ENCODE measurements at regions not wholly inside any gene's neighbourhood (a gene's known extent, or its start where the extent isn't known, plus 50 kb on each side); places are given as distances from the start of the nearest gene placed in this dataset.

DNA sequence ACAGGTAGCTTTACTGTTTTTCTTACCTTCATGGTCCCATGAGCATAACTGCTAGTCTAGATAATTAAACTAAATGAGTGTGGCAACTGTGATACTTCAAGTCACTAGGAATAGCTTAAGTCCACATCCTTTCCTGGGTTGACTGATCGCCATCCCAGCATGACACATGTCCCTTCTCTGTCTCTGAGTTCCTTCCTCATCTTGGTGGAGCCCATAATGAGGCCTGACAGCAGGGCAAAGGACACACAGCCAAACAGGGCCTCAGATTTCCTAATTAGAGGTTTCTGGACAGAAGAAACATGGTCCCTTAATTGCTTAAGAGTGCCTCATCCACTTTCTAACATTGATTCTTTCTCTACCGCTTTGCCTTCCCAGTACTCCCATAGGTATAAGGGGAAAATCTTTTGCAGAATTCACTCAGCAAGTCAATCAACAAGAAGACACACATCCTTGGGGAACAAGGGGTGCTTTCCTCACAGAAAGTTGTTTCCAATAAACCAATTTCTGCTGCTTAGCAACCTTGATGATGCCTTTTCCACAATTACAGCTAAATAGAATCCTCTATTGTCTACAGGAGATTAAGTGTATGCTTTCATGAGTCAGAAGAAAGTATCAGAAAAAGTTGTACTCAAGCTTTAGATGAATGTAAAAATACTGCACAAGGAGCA is 208.3 kb upstream of the SERP2 start:
- no peak for ATAC-seq (ENCODE audit: low FRiP score)

DNA sequence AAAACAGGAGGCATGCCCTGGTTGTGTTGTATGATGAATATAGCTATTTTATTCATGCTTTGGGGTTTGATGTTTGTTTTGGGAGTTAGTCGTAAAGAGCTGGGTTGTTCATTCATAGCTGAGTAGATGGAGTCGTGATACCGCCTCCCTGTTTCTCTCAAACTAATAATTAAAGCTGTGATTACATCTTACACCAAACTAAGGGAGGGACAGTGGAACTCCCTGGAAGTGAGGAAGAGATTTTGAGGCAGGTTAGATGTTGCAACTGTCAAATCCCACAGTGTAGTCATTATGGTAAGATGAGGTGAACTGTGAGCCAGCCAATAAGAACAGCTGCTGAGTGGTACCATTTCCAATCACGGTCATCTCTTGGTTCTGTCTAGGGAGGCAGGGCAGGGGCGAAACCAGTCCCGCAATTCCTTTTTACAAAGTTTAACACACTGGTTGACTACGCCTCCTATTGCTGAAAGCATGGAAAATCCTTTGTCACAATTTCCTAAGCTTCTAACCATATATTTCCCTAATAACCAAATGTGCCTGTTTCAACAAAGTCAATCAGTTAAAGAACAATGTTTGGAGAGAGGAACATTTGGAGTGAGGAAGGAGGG is 207.6 kb upstream of the SERP2 start:
- H3K27me3 ChIP-seq (ENCODE audit: control insufficient read depth in 1 of 2, insufficient read depth in 2 of 2, low read length in 1 of 2), result no peaks in the 10 kb centered on the region
- H3K4me3 ChIP-seq (ENCODE audit: low read length in 2 of 2), result no peak overlapping the region
- DNase-seq (no peak), ATAC-seq (ENCODE audit: low FRiP score) (no peak)
- intact Hi-C loops (cut with DNase I), result no loop called here
- no peaks in the 10 kb centered on the region for H3K36me3 ChIP-seq (ENCODE audit: control insufficient read depth in 1 of 2, insufficient read depth in 2 of 2, low read length in 1 of 2)
- H3K4me1 ChIP-seq (ENCODE audit: control insufficient read depth in 1 of 2, insufficient read depth in 2 of 2, low read length in 2 of 2), result peaks cover 0 to 2% of the 10 kb centered on the region in 2 donors
- 92 to 95% methylated on average over 7 of the region's 7 CpGs for WGBS, 2 donors
- H3K9me3 ChIP-seq (ENCODE audit: control insufficient read depth, low read length), result no peaks in the 10 kb centered on the region
- H3K27ac ChIP-seq (ENCODE audit: low read depth in 1 of 2, low read length in 2 of 2), result no peak overlapping the region

More for the DNA sequence above, 208.3 kb upstream of the SERP2 start:
- H3K4me3 ChIP-seq (ENCODE audit: low read length in 2 of 2), result no peak overlapping the region
- H3K27ac ChIP-seq (ENCODE audit: low read depth in 1 of 2, low read length in 2 of 2), result no peak overlapping the region
- no peaks in the 10 kb centered on the region for H3K27me3 ChIP-seq (ENCODE audit: control insufficient read depth in 1 of 2, insufficient read depth in 2 of 2, low read length in 1 of 2)
- intact Hi-C loops (cut with DNase I), result no loop called here
- H3K4me1 ChIP-seq (ENCODE audit: control insufficient read depth in 1 of 2, insufficient read depth in 2 of 2, low read length in 2 of 2), result peaks cover 0 to 3% of the 10 kb centered on the region in 2 donors
- DNase-seq, result no peak
- H3K9me3 ChIP-seq (ENCODE audit: control insufficient read depth, low read length), result no peaks in the 10 kb centered on the region
- 97 to 98% methylated on average over 2 of the region's 2 CpGs for WGBS, 2 donors
- H3K36me3 ChIP-seq (ENCODE audit: control insufficient read depth in 1 of 2, insufficient read depth in 2 of 2, low read length in 1 of 2), result no peaks in the 10 kb centered on the region

DNA sequence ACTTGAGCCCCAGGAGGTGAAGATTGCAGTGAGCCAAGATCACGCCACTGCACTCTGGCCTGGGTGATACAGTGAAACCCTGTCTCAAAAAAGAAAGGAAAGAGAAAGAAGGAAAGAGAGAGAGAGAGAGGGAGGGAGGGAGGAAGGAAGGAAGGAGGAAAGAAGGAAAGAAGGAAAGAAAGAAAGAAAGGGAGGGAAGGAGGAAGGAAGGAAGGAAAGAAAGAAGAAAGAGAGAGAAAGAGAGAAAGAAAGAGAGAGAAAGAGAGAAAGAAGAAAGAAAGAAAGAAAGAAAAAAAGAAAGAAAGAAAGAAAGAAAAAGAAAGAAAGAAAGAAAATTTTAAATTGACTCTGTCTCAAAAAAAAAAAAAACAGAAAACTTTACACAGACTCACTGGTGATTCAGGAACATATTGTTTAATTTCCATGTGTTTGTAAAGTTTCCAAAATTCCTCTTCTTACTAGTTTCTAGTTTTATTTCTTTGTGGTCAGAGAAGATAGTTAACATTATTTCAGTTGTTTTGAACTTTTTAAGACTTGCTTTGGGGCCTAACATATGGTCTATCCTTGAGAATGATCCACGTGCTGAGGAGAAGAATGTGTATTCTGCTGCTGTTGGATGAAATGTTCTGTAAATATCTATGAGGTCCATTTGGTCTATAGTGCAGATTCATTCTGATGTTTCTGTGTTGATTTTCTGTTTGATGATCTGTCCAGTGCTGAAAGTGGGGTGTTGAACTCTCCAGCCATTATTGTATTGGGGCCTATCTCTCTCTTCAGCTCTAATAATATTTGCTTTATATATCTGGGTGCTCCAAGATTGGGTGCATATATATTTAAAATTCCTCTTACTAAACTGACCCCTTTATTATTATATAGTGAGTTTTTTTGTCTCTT is 204.4 kb upstream of the SERP2 start:
- WGBS, 2 donors, result 91 to 97% methylated on average over 2 of the region's 2 CpGs
- no peak overlapping the region for H3K27ac ChIP-seq (ENCODE audit: low read depth in 1 of 2, low read length in 2 of 2)
- no peaks in the 10 kb centered on the region for H3K36me3 ChIP-seq (ENCODE audit: control insufficient read depth in 1 of 2, insufficient read depth in 2 of 2, low read length in 1 of 2)
- H3K9me3 ChIP-seq (ENCODE audit: control insufficient read depth, low read length), result no peaks in the 10 kb centered on the region
- intact Hi-C loops (cut with DNase I), result no loop called here
- ATAC-seq (ENCODE audit: low FRiP score), result no peak
- no peaks in the 10 kb centered on the region for H3K27me3 ChIP-seq (ENCODE audit: control insufficient read depth in 1 of 2, insufficient read depth in 2 of 2, low read length in 1 of 2)
- H3K4me1 ChIP-seq (ENCODE audit: control insufficient read depth in 1 of 2, insufficient read depth in 2 of 2, low read length in 2 of 2), result no peaks in the 10 kb centered on the region
- H3K4me3 ChIP-seq (ENCODE audit: low read length in 2 of 2), result no peak overlapping the region
- DNase-seq, result no peak

DNA sequence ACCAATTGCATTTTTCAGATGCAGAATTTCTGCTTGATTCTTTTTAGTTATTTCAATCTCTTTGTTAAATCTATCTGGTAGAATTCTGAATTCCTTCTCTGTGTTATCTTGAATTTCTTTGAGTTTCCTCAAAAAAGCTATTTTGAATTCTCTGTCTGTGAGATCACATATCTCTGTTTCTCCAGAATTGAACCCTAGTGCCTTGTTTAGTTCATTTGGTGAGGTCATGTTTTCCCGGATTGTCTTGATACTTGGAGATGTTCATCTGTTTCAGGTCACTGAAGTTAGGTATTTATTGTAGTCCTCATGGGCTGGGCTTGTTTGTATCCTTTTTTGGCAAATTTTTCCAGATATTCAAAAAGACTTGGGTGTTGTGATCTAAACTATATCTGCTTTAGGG is 202.9 kb upstream of the SERP2 start:
- DNase-seq, result no peak
- Histone ChIP-seq H3K36me3 (ENCODE audit: control insufficient read depth in 1 of 2, insufficient read depth in 2 of 2, low read length in 1 of 2) (no peaks in the 10 kb centered on the region), H3K27ac (ENCODE audit: low read depth in 1 of 2, low read length in 2 of 2) (no peak overlapping the region), H3K4me1 (ENCODE audit: control insufficient read depth in 1 of 2, insufficient read depth in 2 of 2, low read length in 2 of 2) (no peaks in the 10 kb centered on the region), H3K4me3 (ENCODE audit: low read length in 2 of 2) (no peak overlapping the region), H3K27me3 (ENCODE audit: control insufficient read depth in 1 of 2, insufficient read depth in 2 of 2, low read length in 1 of 2) (no peaks in the 10 kb centered on the region), H3K9me3 (ENCODE audit: control insufficient read depth, low read length) (no peaks in the 10 kb centered on the region)
- ATAC-seq (ENCODE audit: low FRiP score), result no peak
- 48 to 55% methylated on average over 1 of the region's 1 CpG for WGBS, 2 donors
- intact Hi-C loops (cut with DNase I), result no loop called here

DNA sequence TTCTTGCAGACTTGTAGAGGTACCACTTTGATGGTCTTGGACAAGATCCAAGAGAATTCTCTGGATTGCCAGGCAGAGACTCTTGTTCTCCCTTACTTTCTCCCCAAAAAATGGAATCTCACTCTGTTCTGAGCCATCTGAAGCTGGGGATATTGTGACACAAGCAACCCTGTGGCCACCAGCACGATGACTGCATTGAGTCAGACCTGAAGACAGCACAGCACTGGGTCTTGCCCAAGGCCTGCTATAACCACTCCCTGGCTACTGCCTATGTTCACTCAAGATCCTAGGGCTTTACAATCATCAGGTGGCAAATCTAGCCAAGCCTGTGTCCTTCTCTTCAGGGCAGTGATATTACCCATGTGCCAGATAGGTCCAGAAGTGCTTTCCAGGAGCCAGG is 202.5 kb upstream of the SERP2 start:
- H3K27ac ChIP-seq (ENCODE audit: low read depth in 1 of 2, low read length in 2 of 2), result no peak overlapping the region
- 91 to 95% methylated on average over 1 of the region's 1 CpG for WGBS, 2 donors
- no peaks in the 10 kb centered on the region for H3K36me3 ChIP-seq (ENCODE audit: control insufficient read depth in 1 of 2, insufficient read depth in 2 of 2, low read length in 1 of 2)
- DNase-seq, result no peak
- ATAC-seq (ENCODE audit: low FRiP score), result no peak
- intact Hi-C loops (cut with DNase I), result no loop called here
- no peaks in the 10 kb centered on the region for H3K9me3 ChIP-seq (ENCODE audit: control insufficient read depth, low read length)
- H3K4me3 ChIP-seq (ENCODE audit: low read length in 2 of 2), result no peak overlapping the region
- H3K27me3 ChIP-seq (ENCODE audit: control insufficient read depth in 1 of 2, insufficient read depth in 2 of 2, low read length in 1 of 2), result no peaks in the 10 kb centered on the region
- no peaks in the 10 kb centered on the region for H3K4me1 ChIP-seq (ENCODE audit: control insufficient read depth in 1 of 2, insufficient read depth in 2 of 2, low read length in 2 of 2)

DNA sequence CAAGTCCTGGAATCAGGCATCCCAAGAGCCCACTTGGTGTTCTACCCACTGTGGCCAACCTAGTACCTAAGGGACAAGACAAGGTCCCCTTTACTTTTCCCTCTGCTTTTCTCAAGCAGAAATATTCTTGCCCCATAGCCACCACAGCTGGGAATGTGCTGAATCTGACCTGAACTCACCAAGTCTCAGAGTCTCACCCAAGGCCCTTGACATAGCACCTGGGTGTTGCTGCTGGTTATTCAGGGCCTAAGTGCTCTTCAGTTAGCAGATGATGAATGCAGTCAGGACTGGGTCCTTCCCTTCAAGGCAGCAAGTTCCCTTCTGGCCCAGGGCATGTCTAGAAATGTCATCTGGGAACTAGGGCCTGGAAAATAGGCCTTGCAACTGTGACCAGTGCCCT is 201.8 kb upstream of the SERP2 start:
- intact Hi-C loops (cut with DNase I), result no loop called here
- Histone ChIP-seq H3K9me3 (ENCODE audit: control insufficient read depth, low read length) (no peaks in the 10 kb centered on the region), H3K4me3 (ENCODE audit: low read length in 2 of 2) (no peak overlapping the region), H3K36me3 (ENCODE audit: control insufficient read depth in 1 of 2, insufficient read depth in 2 of 2, low read length in 1 of 2) (no peaks in the 10 kb centered on the region), H3K4me1 (ENCODE audit: control insufficient read depth in 1 of 2, insufficient read depth in 2 of 2, low read length in 2 of 2) (no peaks in the 10 kb centered on the region), H3K27me3 (ENCODE audit: control insufficient read depth in 1 of 2, insufficient read depth in 2 of 2, low read length in 1 of 2) (no peaks in the 10 kb centered on the region), H3K27ac (ENCODE audit: low read depth in 1 of 2, low read length in 2 of 2) (no peak overlapping the region)
- ATAC-seq (ENCODE audit: low FRiP score) (no peak), DNase-seq (no peak)

DNA sequence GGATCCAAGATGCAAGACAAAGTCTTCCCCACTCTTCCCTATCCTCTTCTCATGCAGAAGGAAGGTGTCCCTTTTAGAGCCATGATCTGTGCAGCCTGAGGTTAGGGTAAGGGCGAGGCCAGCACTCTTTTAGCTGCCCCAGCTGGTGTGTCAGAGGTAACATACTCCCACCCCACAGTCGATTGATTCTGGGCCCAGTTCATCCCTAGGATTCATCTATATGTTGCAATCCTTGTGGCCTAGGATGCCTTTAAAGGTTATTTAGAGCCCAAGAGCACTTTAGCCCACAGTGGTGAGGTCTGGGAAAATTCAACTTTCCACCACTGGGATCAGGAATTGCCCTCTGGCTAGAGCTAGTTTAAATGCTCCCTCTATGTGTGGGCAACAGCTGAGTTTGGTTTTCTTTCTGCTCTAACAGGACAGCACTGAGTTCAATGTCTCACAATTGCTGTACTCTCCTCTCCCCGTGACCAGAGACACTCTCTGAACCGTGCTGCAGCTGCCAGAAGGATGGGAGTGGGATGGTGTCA is 201.3 kb upstream of the SERP2 start:
- no peak overlapping the region for H3K4me3 ChIP-seq (ENCODE audit: low read length in 2 of 2)
- H3K4me1 ChIP-seq (ENCODE audit: control insufficient read depth in 1 of 2, insufficient read depth in 2 of 2, low read length in 2 of 2), result no peaks in the 10 kb centered on the region
- H3K27ac ChIP-seq (ENCODE audit: low read depth in 1 of 2, low read length in 2 of 2), result no peak overlapping the region
- H3K9me3 ChIP-seq (ENCODE audit: control insufficient read depth, low read length), result no peaks in the 10 kb centered on the region
- no peaks in the 10 kb centered on the region for H3K27me3 ChIP-seq (ENCODE audit: control insufficient read depth in 1 of 2, insufficient read depth in 2 of 2, low read length in 1 of 2)
- WGBS, 2 donors, result 95 to 96% methylated on average over 4 of the region's 4 CpGs
- H3K36me3 ChIP-seq (ENCODE audit: control insufficient read depth in 1 of 2, insufficient read depth in 2 of 2, low read length in 1 of 2), result no peaks in the 10 kb centered on the region
- intact Hi-C loops (cut with DNase I), result no loop called here
- ATAC-seq (ENCODE audit: low FRiP score), result no peak
- DNase-seq, result no peak

DNA sequence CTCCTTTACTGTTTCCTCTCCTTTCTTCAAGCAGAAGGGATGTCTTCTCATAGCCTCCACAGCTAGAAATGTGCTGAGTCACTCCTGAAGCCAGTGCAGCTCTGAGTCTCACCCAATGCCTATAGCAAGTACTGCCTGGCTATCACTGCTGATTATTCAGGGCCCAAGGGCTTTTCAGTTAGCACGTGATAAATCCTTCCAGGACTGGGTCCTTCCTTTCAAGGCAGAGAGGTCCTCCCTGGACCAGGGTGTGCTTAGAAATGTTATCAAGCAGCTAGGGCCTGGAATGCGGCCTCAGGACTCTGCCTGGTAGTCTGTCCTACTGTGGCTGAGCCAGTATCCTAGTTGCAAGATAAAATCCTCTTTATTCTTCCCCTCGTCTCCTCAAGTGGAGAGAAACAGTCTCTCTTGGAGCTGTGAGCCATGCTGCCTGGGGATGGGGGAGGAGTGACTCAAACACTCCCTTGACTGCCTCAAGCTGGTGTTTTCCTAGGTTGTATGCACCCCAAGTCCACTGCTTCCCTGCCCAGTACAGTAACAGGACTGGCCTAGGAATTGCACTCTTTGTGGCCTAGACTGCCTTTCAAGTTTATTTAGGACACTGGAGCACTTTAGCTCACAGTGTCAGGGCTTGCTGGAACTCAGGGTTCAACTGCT is 198.7 kb upstream of the SERP2 start:
- Histone ChIP-seq H3K4me3 (ENCODE audit: low read length in 2 of 2) (no peak overlapping the region), H3K27ac (ENCODE audit: low read depth in 1 of 2, low read length in 2 of 2) (peak overlapping the region in 1 of 2 donors; percentile 42)
- ATAC-seq (ENCODE audit: low FRiP score), result peak; percentile 58

More for the DNA sequence above, 198.7 kb upstream of the SERP2 start:
- Histone ChIP-seq H3K36me3 (ENCODE audit: control insufficient read depth in 1 of 2, insufficient read depth in 2 of 2, low read length in 1 of 2) (no peaks in the 10 kb centered on the region), H3K9me3 (ENCODE audit: control insufficient read depth, low read length) (no peaks in the 10 kb centered on the region), H3K27me3 (ENCODE audit: control insufficient read depth in 1 of 2, insufficient read depth in 2 of 2, low read length in 1 of 2) (no peaks in the 10 kb centered on the region), H3K4me1 (ENCODE audit: control insufficient read depth in 1 of 2, insufficient read depth in 2 of 2, low read length in 2 of 2) (no peaks in the 10 kb centered on the region)
- intact Hi-C loops (cut with DNase I), result no loop called here
- WGBS, 2 donors, result 18 to 39% methylated on average over 3 of the region's 3 CpGs
- DNase-seq, result no peak
